PC-3 (cell line): ENCODE measurements at regions not wholly inside any gene's neighbourhood (a gene's known extent, or its start where the extent isn't known, plus 50 kb on each side); places are given as distances from the start of the nearest gene placed in this dataset.
"Not testable (repeated sequence)": the region's sequence is repeated elsewhere in the genome, so short reads cannot be mapped to it uniquely, and the experiment has no call there.

Source experiments
- ATAC-seq: fragments of 200-7000 bp; cut with Tn5 transposase; 2 replicates; pipeline ENCODE4 v1.9.1; 2020; ENCODE audit warnings: mild to moderate bottlenecking, moderate library complexity
- BruUV-seq: library from RNA; stranded (reverse); fragments of 400-500 nt; replicated peaks from 2 replicates; lab custom pipeline; 2021; lab: Mats Ljungman, UMichigan
- CTCF ChIA-PET: fragments of 300-600 bp; sonication (Branson Sonifier 250); formaldehyde crosslinking; loops from one replicate; lab custom pipeline; 2022; ENCODE audit warnings: antibody characterized with exemption; lab: Charles Lee
- POLR2A ChIA-PET: fragments of 300-600 bp; sonication (Branson Sonifier 250); formaldehyde crosslinking; loops from one replicate; lab custom pipeline; 2022; ENCODE audit warnings: antibody characterized with exemption; ENCODE audit not compliant: unreplicated experiment; lab: Charles Lee
- DNase-seq: peaks from one replicate; pipeline ENCODE4 v3.0.0-alpha.2; 2015
- H2AFZ ChIP-seq: fragments of 300-600 bp; sonication (generic); 2 replicates; pipeline ENCODE4 v1.6.0; 2016; ENCODE audit warnings: antibody characterized with exemption, low read length
- H3F3A ChIP-seq: fragments of 300-600 bp; sonication (generic); one replicate; pipeline ENCODE4 v1.6.0; 2017; ENCODE audit warnings: antibody characterized with exemption, low read length, control low read depth, mild to moderate bottlenecking; ENCODE audit not compliant: unreplicated experiment
- H3K27ac ChIP-seq: fragments of 300-600 bp; sonication (generic); 2 replicates; pipeline ENCODE4 v1.5.1; 2016; ENCODE audit warnings: mild to moderate bottlenecking, low read length
- H3K27me3 ChIP-seq: fragments of 300-600 bp; sonication (generic); 2 replicates; pipeline ENCODE4 v1.6.1; 2016; ENCODE audit warnings: low read length, mixed read lengths
- H3K36me3 ChIP-seq: fragments of 300-600 bp; sonication (generic); 2 replicates; pipeline ENCODE4 v1.6.1; 2016; ENCODE audit warnings: low read depth, mixed run types, low read length, mixed read lengths
- H3K4me1 ChIP-seq: fragments of 300-600 bp; sonication (generic); 2 replicates; pipeline ENCODE4 v1.5.1; 2016; ENCODE audit warnings: low read length; ENCODE audit not compliant: insufficient read depth
- H3K4me2 ChIP-seq: fragments of 300-600 bp; sonication (generic); 2 replicates; pipeline ENCODE4 v1.6.0; 2016; ENCODE audit warnings: low read length
- H3K4me3 ChIP-seq: fragments of 300-600 bp; sonication (generic); 2 replicates; pipeline ENCODE4 v1.5.1; 2016; ENCODE audit warnings: mild to moderate bottlenecking, low read length, mixed read lengths
- H3K79me2 ChIP-seq: fragments of 300-600 bp; sonication (generic); 2 replicates; pipeline ENCODE4 v1.6.1; 2017; ENCODE audit warnings: low read length, mixed read lengths
- H3K9ac ChIP-seq: fragments of 300-600 bp; sonication (generic); 2 replicates; pipeline ENCODE4 v1.6.0; 2016; ENCODE audit warnings: mild to moderate bottlenecking, low read length
- H3K9me2 ChIP-seq: fragments of 300-600 bp; sonication (generic); replicated peaks from 2 replicates; pipeline ENCODE4 v1.6.1; 2016; ENCODE audit warnings: mixed run types, low read length, mixed read lengths
- H3K9me3 ChIP-seq: fragments of 300-600 bp; sonication (generic); 2 replicates; pipeline ENCODE4 v1.6.1; 2016; ENCODE audit warnings: low read length, mixed read lengths
- H4K20me1 ChIP-seq: fragments of 300-600 bp; sonication (generic); 2 replicates; pipeline ENCODE4 v1.6.1; 2016; ENCODE audit warnings: low read length, mixed read lengths
- EZH2 ChIP-seq: fragments of 300-600 bp; sonication (generic); IDR thresholded peaks from one replicate; pipeline ENCODE4 v1.6.1; 2017; ENCODE audit warnings: antibody characterized with exemption, mild to moderate bottlenecking, low read length; ENCODE audit not compliant: unreplicated experiment
- EZH2phosphoT487 ChIP-seq: fragments of 300-600 bp; sonication (generic); IDR thresholded peaks from 2 replicates; pipeline ENCODE4 v1.6.1; 2018; ENCODE audit warnings: mild to moderate bottlenecking, antibody characterized with exemption, low read length, borderline replicate concordance
- intact Hi-C: fragments of 100-400 bp; cut with micrococcal nuclease; formaldehyde crosslinking; loops from 2 replicates; pipeline ENCODE4 v1.9.0; 2023
- TF ChIP-seq, protein P1 (sequence below): fragments of 300-600 bp; sonication (generic); conservative IDR thresholded peaks from 2 replicates; pipeline ENCODE4 v1.5.1; 2017; ENCODE audit warnings: antibody characterized with exemption, low read depth, mild to moderate bottlenecking, low read length

DNA sequence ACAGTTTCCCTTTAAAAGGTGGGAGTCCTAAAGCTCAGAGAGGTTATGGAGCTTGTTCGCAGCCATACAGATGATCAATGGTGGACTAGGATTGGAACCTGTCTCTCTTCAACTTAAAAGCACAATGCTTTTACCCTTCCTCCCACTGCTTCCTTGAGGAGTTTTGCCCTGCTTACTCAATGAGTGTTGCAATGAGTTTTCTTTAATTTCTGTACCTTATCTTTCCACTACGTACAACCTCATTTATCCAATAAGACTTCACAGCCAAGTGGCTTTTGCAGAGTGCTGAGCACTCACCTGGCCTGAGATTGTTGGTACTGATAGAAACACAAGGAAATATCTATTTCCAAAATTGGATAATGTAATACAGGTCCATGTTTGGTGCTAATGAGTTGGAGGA lies 64.7 kb upstream of the ANKRD55 start:
- BruUV-seq, result no TSS peak
- Histone ChIP-seq H3K4me1 (peaks cover 17% of the 10 kb centered on the region; the same call in 1 of the 2 replicates), H2AFZ (no peak overlapping the region), H3K9me2 (no peaks in the 10 kb centered on the region), H4K20me1 (no peaks in the 10 kb centered on the region), H3K27me3 (no peaks in the 10 kb centered on the region), H3K9ac (no peak overlapping the region), H3F3A (no peaks in the 10 kb centered on the region), H3K4me3 (no peak overlapping the region), H3K9me3 (no peaks in the 10 kb centered on the region), H3K4me2 (no peak overlapping the region), H3K79me2 (no peaks in the 10 kb centered on the region), H3K36me3 (no peaks in the 10 kb centered on the region), H3K27ac (no peak overlapping the region)
- ATAC-seq (no peak), DNase-seq (no peak)
- TF ChIP-seq, protein P1, sequence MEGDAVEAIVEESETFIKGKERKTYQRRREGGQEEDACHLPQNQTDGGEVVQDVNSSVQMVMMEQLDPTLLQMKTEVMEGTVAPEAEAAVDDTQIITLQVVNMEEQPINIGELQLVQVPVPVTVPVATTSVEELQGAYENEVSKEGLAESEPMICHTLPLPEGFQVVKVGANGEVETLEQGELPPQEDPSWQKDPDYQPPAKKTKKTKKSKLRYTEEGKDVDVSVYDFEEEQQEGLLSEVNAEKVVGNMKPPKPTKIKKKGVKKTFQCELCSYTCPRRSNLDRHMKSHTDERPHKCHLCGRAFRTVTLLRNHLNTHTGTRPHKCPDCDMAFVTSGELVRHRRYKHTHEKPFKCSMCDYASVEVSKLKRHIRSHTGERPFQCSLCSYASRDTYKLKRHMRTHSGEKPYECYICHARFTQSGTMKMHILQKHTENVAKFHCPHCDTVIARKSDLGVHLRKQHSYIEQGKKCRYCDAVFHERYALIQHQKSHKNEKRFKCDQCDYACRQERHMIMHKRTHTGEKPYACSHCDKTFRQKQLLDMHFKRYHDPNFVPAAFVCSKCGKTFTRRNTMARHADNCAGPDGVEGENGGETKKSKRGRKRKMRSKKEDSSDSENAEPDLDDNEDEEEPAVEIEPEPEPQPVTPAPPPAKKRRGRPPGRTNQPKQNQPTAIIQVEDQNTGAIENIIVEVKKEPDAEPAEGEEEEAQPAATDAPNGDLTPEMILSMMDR, result no peak
- TF ChIP-seq EZH2 (no peak), EZH2phosphoT487 (no peak)
- POLR2A ChIA-PET, result no interaction called here
- intact Hi-C loops, result no loop called here
- CTCF ChIA-PET, result no interaction called here

DNA sequence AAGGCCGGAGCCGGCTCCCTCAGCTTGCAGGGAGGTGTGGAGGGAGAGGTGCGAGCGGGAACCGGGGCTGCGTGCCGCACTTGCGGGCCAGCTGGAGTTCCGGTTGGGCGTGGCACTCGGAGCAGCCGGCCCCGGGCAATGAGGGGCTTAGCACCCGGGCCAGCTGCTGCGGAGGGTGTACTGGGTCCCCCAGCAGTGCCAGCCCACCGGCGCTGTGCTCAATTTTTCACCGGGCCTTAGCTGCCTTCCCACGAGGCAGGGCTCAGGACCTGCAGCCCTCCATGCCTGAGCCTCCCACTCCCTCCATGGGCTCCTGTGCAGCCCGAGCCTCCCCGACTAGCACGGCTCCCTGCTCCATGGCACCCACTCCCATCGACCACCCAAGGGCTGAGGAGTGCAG lies 62.2 kb upstream of the ANKRD55 start:
- H2AFZ ChIP-seq, H3K79me2 ChIP-seq, H3K4me3 ChIP-seq, H3F3A ChIP-seq, BruUV-seq, H3K9ac ChIP-seq, H3K4me1 ChIP-seq, H3K4me2 ChIP-seq, H4K20me1 ChIP-seq, intact Hi-C loops, DNase-seq, H3K9me3 ChIP-seq, H3K9me2 ChIP-seq, H3K36me3 ChIP-seq, ATAC-seq, CTCF ChIA-PET, H3K27me3 ChIP-seq, H3K27ac ChIP-seq, POLR2A ChIA-PET: not testable (repeated sequence)

DNA sequence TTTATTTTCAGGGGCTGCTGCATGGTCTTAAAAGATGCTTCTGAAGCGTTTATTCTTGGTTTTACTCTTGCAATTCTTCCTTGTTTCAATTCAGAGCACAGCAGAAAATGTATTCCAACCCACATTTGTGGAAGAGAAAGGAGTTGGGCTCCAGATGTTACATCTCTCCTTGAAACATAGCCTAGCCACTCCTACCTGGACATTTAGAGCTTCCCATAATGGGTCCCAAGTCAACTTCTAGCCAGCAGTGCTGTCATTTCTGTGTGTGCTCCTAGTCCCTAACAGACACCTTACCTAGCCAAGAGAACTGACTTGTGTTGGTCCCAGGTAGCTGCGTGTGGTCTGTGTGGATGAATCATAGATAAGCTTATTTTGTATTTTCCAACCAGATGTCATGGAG lies 61.2 kb upstream of the ANKRD55 start:
- no peaks in the 10 kb centered on the region for H3K27me3 ChIP-seq
- H3K9me3 ChIP-seq, result no peaks in the 10 kb centered on the region
- no peaks in the 10 kb centered on the region for H3K36me3 ChIP-seq
- no peak overlapping the region for H2AFZ ChIP-seq
- DNase-seq (no peak), ATAC-seq (no peak)
- no TSS peak for BruUV-seq
- no peaks in the 10 kb centered on the region for H4K20me1 ChIP-seq
- H3K4me2 ChIP-seq, result no peak overlapping the region
- no peak overlapping the region for H3K9ac ChIP-seq
- POLR2A ChIA-PET, result no interaction called here
- H3K27ac ChIP-seq, result no peak overlapping the region
- no peaks in the 10 kb centered on the region for H3K4me1 ChIP-seq
- H3F3A ChIP-seq, result no peaks in the 10 kb centered on the region
- no peak overlapping the region for H3K4me3 ChIP-seq
- H3K9me2 ChIP-seq, result no peaks in the 10 kb centered on the region
- no peaks in the 10 kb centered on the region for H3K79me2 ChIP-seq
- CTCF ChIA-PET, result no interaction called here
- intact Hi-C loops, result no loop called here
- no peak for TF ChIP-seq EZH2phosphoT487
- TF ChIP-seq EZH2, result no peak
- TF ChIP-seq, protein P1, result no peak

DNA sequence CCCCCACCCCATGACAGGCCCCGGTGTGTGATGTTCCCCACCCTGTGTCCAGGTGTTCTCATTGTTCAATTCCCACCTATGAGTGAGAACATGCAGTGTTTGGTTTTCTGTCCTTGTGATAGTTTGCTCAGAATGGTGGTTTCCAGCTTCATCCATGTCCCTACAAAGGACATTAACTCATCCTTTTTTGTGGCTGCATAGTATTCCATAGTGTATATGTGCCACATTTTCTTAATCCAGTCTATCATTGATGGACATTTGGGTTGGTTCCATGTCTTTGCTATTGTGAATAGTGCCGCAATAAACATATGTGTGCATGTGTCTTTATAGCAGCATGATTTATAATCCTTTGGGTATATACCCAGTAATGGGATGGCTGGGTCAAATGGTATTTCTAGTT lies 59.7 kb upstream of the ANKRD55 start:
- POLR2A ChIA-PET, CTCF ChIA-PET: not testable (repeated sequence)

More for the DNA sequence above, 59.7 kb upstream of the ANKRD55 start:
- H2AFZ ChIP-seq, H3K4me3 ChIP-seq, H4K20me1 ChIP-seq, H3K9ac ChIP-seq, H3K27me3 ChIP-seq, DNase-seq, H3F3A ChIP-seq, H3K4me1 ChIP-seq, H3K27ac ChIP-seq, ATAC-seq, H3K36me3 ChIP-seq, H3K9me2 ChIP-seq, BruUV-seq, H3K79me2 ChIP-seq, intact Hi-C loops, H3K9me3 ChIP-seq, H3K4me2 ChIP-seq: not testable (repeated sequence)
